ENCODE measurements at regions not wholly inside any gene's neighbourhood (a gene's known extent, or its start where the extent isn't known, plus 50 kb on each side); places are given as distances from the start of the nearest gene placed in this dataset.

GRCh38 chr11:95652002-95652472, 137.5 kb downstream of the FAM76B start:
- no peak for TF ChIP-seq CTCF (IDR thresholded peaks at IDR 0.05; ENCODE audit: borderline replicate concordance, insufficient read depth, low read depth, low read length)
- no peak overlapping the region for H3K4me3 ChIP-seq (ENCODE audit: low read depth, low read length)

GRCh38 chr11:95650276-95650675, 139.3 kb downstream of the FAM76B start:
- H3K4me3 ChIP-seq (ENCODE audit: low read depth, low read length) = no peak overlapping the region
- TF ChIP-seq CTCF (IDR thresholded peaks at IDR 0.05; ENCODE audit: borderline replicate concordance, insufficient read depth, low read depth, low read length) = no peak

- no peak overlapping the region for H3K4me3 ChIP-seq (ENCODE audit: low read depth, low read length)
- no peak for TF ChIP-seq CTCF (IDR thresholded peaks at IDR 0.05; ENCODE audit: borderline replicate concordance, insufficient read depth, low read depth, low read length)
Measured at GRCh38 chr11:95647871-95648270, 141.7 kb downstream of the FAM76B start.

- TF ChIP-seq CTCF (IDR thresholded peaks at IDR 0.05; ENCODE audit: borderline replicate concordance, insufficient read depth, low read depth, low read length) = no peak
- H3K4me3 ChIP-seq (ENCODE audit: low read depth, low read length) = no peak overlapping the region
Measured at GRCh38 chr11:95647355-95647754, 142.2 kb downstream of the FAM76B start.

- H3K4me3 ChIP-seq (ENCODE audit: low read depth, low read length) = no peak overlapping the region
- no peak for TF ChIP-seq CTCF (IDR thresholded peaks at IDR 0.05; ENCODE audit: borderline replicate concordance, insufficient read depth, low read depth, low read length)
Measured at GRCh38 chr11:95641495-95641894, 148.1 kb downstream of the FAM76B start.

- H3K4me3 ChIP-seq (ENCODE audit: low read depth, low read length) = no peak overlapping the region
- no peak for TF ChIP-seq CTCF (IDR thresholded peaks at IDR 0.05; ENCODE audit: borderline replicate concordance, insufficient read depth, low read depth, low read length)
Measured at GRCh38 chr11:95638501-95638900, 151.1 kb downstream of the FAM76B start.

- H3K4me3 ChIP-seq (ENCODE audit: low read depth, low read length) = no peak overlapping the region
- TF ChIP-seq CTCF (IDR thresholded peaks at IDR 0.05; ENCODE audit: borderline replicate concordance, insufficient read depth, low read depth, low read length) = no peak
Measured at GRCh38 chr11:95625164-95625900, 164.2 kb downstream of the FAM76B start.

Measured in GM12875 (cell line).